Tibial artery (tissue), 4 donors: ENCODE measurements at regions not wholly inside any gene's neighbourhood (a gene's known extent, or its start where the extent isn't known, plus 50 kb on each side); places are given as distances from the start of the nearest gene placed in this dataset.

Source experiments
- DNase-seq, 2 donors: peaks; one replicate each; pipeline ENCODE4 v3.0.0-alpha.2; 2019
- H3K27ac ChIP-seq, 2 donors: fragments of 200-600 bp; sonication (generic) in 1 of 2; 1 replicate in 1 of 2; 2 replicates in 1 of 2; pipeline ENCODE4 v1.5.1; 2018 to 2019; ENCODE audit warnings: mild to moderate bottlenecking in 1 of 2
- H3K27me3 ChIP-seq, 2 donors: fragments of 200-600 bp; sonication (generic) in 1 of 2; one replicate each; pipeline versions ENCODE4 v1.5.1 to v1.6.0; 2016 to 2019
- H3K36me3 ChIP-seq, 3 donors: fragments of 200-600 bp; sonication (generic) in 2 of 3; one replicate each; pipeline ENCODE4 v1.5.1; 2016 to 2019; ENCODE audit warnings: mild to moderate bottlenecking in 2 of 3
- H3K4me1 ChIP-seq, 4 donors: fragments of 200-600 bp; sonication (generic) in 2 of 4; 1 replicate in 3 of 4; 2 replicates in 1 of 4; pipeline ENCODE4 v1.5.1; 2016 to 2019
- H3K4me3 ChIP-seq, 2 donors: fragments of 200-600 bp; sonication (generic) in 1 of 2; 1 replicate in 1 of 2; 2 replicates in 1 of 2; pipeline ENCODE4 v1.5.1; 2018 to 2019; ENCODE audit warnings: mild to moderate bottlenecking in 2 of 2
- H3K9me3 ChIP-seq, 3 donors: fragments of 200-600 bp; sonication (generic) in 1 of 3; one replicate each; pipeline ENCODE4 v1.5.1; 2016 to 2019
- CTCF ChIP-seq, 2 experiments: fragments of 200-600 bp in 1 of 2; fragments of 450-650 bp in 1 of 2; IDR thresholded peaks; one replicate each; pipeline ENCODE4 v1.5.1; 2017 to 2019; ENCODE audit warnings: antibody characterized with exemption in 2 of 2, mild to moderate bottlenecking in 1 of 2, moderate library complexity in 1 of 2
- intact Hi-C: fragments of 100-400 bp; cut with DNase I; formaldehyde crosslinking; loops from one replicate; pipeline ENCODE4 v1.15.0; 2023; ENCODE audit warnings: low total_unique reads

- peaks cover 0 to 67% of the 10 kb centered on the region in 2 donors for H3K27me3 ChIP-seq
- H3K9me3 ChIP-seq = no peaks in the 10 kb centered on the region
- H3K4me3 ChIP-seq = no peak overlapping the region
- no peak for DNase-seq
- intact Hi-C loops = no loop called here
- no peaks in the 10 kb centered on the region for H3K36me3 ChIP-seq
- H3K4me1 ChIP-seq = no peaks in the 10 kb centered on the region
- TF ChIP-seq CTCF (IDR thresholded peaks at IDR 0.05) = no peak
- no peak overlapping the region for H3K27ac ChIP-seq
These were observed 78.4 kb downstream of the TSPAN17 start for GRCh38 chr5:176725521-176726280.

GRCh38 chr5:176726746-176727527, 79.7 kb downstream of the TSPAN17 start:
- intact Hi-C loops = no loop called here
- H3K9me3 ChIP-seq = peaks cover 0 to 5% (median 0%) of the 10 kb centered on the region in 3 donors
- no peak overlapping the region for H3K4me3 ChIP-seq
- H3K4me1 ChIP-seq = no peaks in the 10 kb centered on the region
- no peaks in the 10 kb centered on the region for H3K36me3 ChIP-seq
- no peak overlapping the region for H3K27ac ChIP-seq
- no peak for DNase-seq
- peaks cover 0 to 68% of the 10 kb centered on the region in 2 donors for H3K27me3 ChIP-seq
- no peak for TF ChIP-seq CTCF (IDR thresholded peaks at IDR 0.05)

GRCh38 chr5:176727528-176727900, 80.2 kb downstream of the TSPAN17 start:
- intact Hi-C loops = no loop called here
- Histone ChIP-seq H3K27me3 (peaks cover 0 to 69% of the 10 kb centered on the region in 2 donors), H3K4me3 (no peak overlapping the region), H3K9me3 (peaks cover 0 to 5% (median 0%) of the 10 kb centered on the region in 3 donors), H3K4me1 (no peaks in the 10 kb centered on the region), H3K36me3 (no peaks in the 10 kb centered on the region), H3K27ac (no peak overlapping the region)
- no peak for DNase-seq
- no peak for TF ChIP-seq CTCF (IDR thresholded peaks at IDR 0.05)

- Histone ChIP-seq H3K4me1 (no peaks in the 10 kb centered on the region), H3K27me3 (peaks cover 0 to 71% of the 10 kb centered on the region in 2 donors), H3K27ac (no peak overlapping the region), H3K36me3 (no peaks in the 10 kb centered on the region), H3K4me3 (no peak overlapping the region), H3K9me3 (peaks cover 0 to 5% (median 0%) of the 10 kb centered on the region in 3 donors)
- TF ChIP-seq CTCF (IDR thresholded peaks at IDR 0.05) = no peak
- no peak for DNase-seq
- intact Hi-C loops = no loop called here
These were observed 80.8 kb downstream of the TSPAN17 start for GRCh38 chr5:176727983-176728675.

GRCh38 chr5:176728831-176729251, 81.5 kb upstream of the UNC5A start:
- DNase-seq = no peak
- Histone ChIP-seq H3K4me1 (no peaks in the 10 kb centered on the region), H3K36me3 (no peaks in the 10 kb centered on the region), H3K27me3 (peaks cover 0 to 72% of the 10 kb centered on the region in 2 donors), H3K4me3 (no peak overlapping the region), H3K27ac (no peak overlapping the region), H3K9me3 (peaks cover 0 to 5% (median 0%) of the 10 kb centered on the region in 3 donors)
- TF ChIP-seq CTCF (IDR thresholded peaks at IDR 0.05) = no peak
- intact Hi-C loops = no loop called here
